GM18498 (cell line): ENCODE measurements at regions not wholly inside any gene's neighbourhood (a gene's known extent, or its start where the extent isn't known, plus 50 kb on each side); places are given as distances from the start of the nearest gene placed in this dataset.

Experiments used
- ATAC-seq: cut with Tn5 transposase; IDR thresholded peaks from one replicate; pipeline ENCODE4 v1.9.1; 2021; ENCODE audit warnings: mild to moderate bottlenecking, moderate library complexity; ENCODE audit not compliant: unreplicated experiment

- ATAC-seq: no peak
These were observed 259.9 kb upstream of the KCNH8 start for GRCh38 chr3:18888370-18888769.

GRCh38 chr3:18886331-18886730 is 262.0 kb upstream of the KCNH8 start:
- ATAC-seq: no peak

GRCh38 chr3:18885612-18886011 is 262.7 kb upstream of the KCNH8 start:
- ATAC-seq: no peak

GRCh38 chr3:18883571-18883970 is 264.7 kb upstream of the KCNH8 start:
- ATAC-seq: no peak

GRCh38 chr3:18880691-18881090 is 267.6 kb upstream of the KCNH8 start:
- ATAC-seq: no peak

GRCh38 chr3:18872466-18872865 is 275.8 kb upstream of the KCNH8 start:
- peak; percentile 50 for ATAC-seq

GRCh38 chr3:18870642-18871041 is 277.7 kb upstream of the KCNH8 start:
- no peak for ATAC-seq

- no peak for ATAC-seq
These were observed 278.2 kb upstream of the KCNH8 start for GRCh38 chr3:18870074-18870640.

GRCh38 chr3:18868911-18869689 is 279.2 kb upstream of the KCNH8 start:
- ATAC-seq: no peak

GRCh38 chr3:18866899-18867298 is 281.4 kb upstream of the KCNH8 start:
- no peak for ATAC-seq

- ATAC-seq: no peak
These were observed 283.2 kb upstream of the KCNH8 start for GRCh38 chr3:18864933-18865731.

- ATAC-seq: no peak
These were observed 286.2 kb upstream of the KCNH8 start for GRCh38 chr3:18862077-18862476.

GRCh38 chr3:18861137-18861536 is 287.2 kb upstream of the KCNH8 start:
- ATAC-seq: no peak

- no peak for ATAC-seq
These were observed 295.0 kb upstream of the KCNH8 start for GRCh38 chr3:18853269-18853668.

- ATAC-seq: peak; percentile 76
These were observed 300.6 kb upstream of the KCNH8 start for GRCh38 chr3:18847583-18848197.

- no peak for ATAC-seq
These were observed 304.3 kb upstream of the KCNH8 start for GRCh38 chr3:18843983-18844382.

GRCh38 chr3:18843188-18843587 is 305.1 kb upstream of the KCNH8 start:
- ATAC-seq: no peak

- no peak for ATAC-seq
These were observed 306.6 kb upstream of the KCNH8 start for GRCh38 chr3:18841422-18842343.

GRCh38 chr3:18840535-18841137 is 307.7 kb upstream of the KCNH8 start:
- ATAC-seq: no peak

- ATAC-seq: no peak
These were observed 309.6 kb upstream of the KCNH8 start for GRCh38 chr3:18838758-18839157.
